Hepatocyte (in vitro differentiated cells): ENCODE measurements at regions not wholly inside any gene's neighbourhood (a gene's known extent, or its start where the extent isn't known, plus 50 kb on each side); places are given as distances from the start of the nearest gene placed in this dataset.

Experiments
- DNase-seq: peaks from one replicate; pipeline ENCODE4 v3.0.0-alpha.2; 2016; ENCODE audit warnings: low spot score
- H2AFZ ChIP-seq: fragments of 200-600 bp; sonication (generic); 2 replicates; pipeline ENCODE4 v1.6.0; 2016; ENCODE audit warnings: antibody characterized with exemption, mild to moderate bottlenecking
- H3K27ac ChIP-seq: fragments of 200-600 bp; sonication (generic); 2 replicates; pipeline ENCODE4 v1.5.1; 2016; ENCODE audit warnings: mild to moderate bottlenecking
- H3K27me3 ChIP-seq: fragments of 200-600 bp; sonication (generic); 2 replicates; pipeline ENCODE4 v1.6.1; 2016
- H3K36me3 ChIP-seq: fragments of 200-600 bp; sonication (generic); replicated peaks from 2 replicates; pipeline ENCODE4 v1.5.1; 2016; ENCODE audit warnings: low read depth; ENCODE audit not compliant: insufficient read depth
- H3K4me1 ChIP-seq: fragments of 200-600 bp; sonication (generic); 2 replicates; pipeline ENCODE4 v1.5.1; 2016; ENCODE audit warnings: mild to moderate bottlenecking, moderate library complexity; ENCODE audit not compliant: insufficient read depth
- H3K4me2 ChIP-seq: fragments of 200-600 bp; sonication (generic); 2 replicates; pipeline ENCODE4 v1.6.0; 2016
- H3K4me3 ChIP-seq: fragments of 200-600 bp; sonication (generic); 2 replicates; pipeline ENCODE4 v1.5.1; 2016; ENCODE audit warnings: mild to moderate bottlenecking
- H3K79me2 ChIP-seq: fragments of 200-600 bp; sonication (generic); 2 replicates; pipeline ENCODE4 v1.6.0; 2017; ENCODE audit warnings: mild to moderate bottlenecking
- H3K9me2 ChIP-seq: fragments of 200-600 bp; sonication (generic); replicated peaks from 2 replicates; pipeline ENCODE4 v1.6.0; 2017; ENCODE audit warnings: mild to moderate bottlenecking; ENCODE audit not compliant: insufficient read depth
- H3K9me3 ChIP-seq: fragments of 200-600 bp; sonication (generic); 2 replicates; pipeline ENCODE4 v1.5.1; 2016; ENCODE audit warnings: low read depth, mild to moderate bottlenecking
- H4K20me1 ChIP-seq: fragments of 200-600 bp; sonication (generic); 2 replicates; pipeline ENCODE4 v1.6.0; 2016; ENCODE audit warnings: mild to moderate bottlenecking; ENCODE audit not compliant: insufficient read depth, poor library complexity, severe bottlenecking
- EZH2 ChIP-seq: fragments of 200-600 bp; sonication (generic); IDR thresholded peaks from 2 replicates; pipeline ENCODE4 v1.6.1; 2016; ENCODE audit warnings: antibody characterized with exemption, mild to moderate bottlenecking, borderline replicate concordance
- EZH2phosphoT487 ChIP-seq: fragments of 200-600 bp; sonication (generic); IDR thresholded peaks from one replicate; pipeline ENCODE4 v1.6.1; 2018; ENCODE audit warnings: antibody characterized with exemption, mild to moderate bottlenecking, low read depth, moderate library complexity; ENCODE audit not compliant: unreplicated experiment, severe bottlenecking
- WGBS: methylation state at CpG from one replicate; pipeline ENCODE4 v1.1.6; 2016; ENCODE audit warnings: low lambda C conversion rate; ENCODE audit errors: missing lambda C conversion rate; 5-methylcytosine and 5-hydroxymethylcytosine counted together
- TF ChIP-seq, protein P1 (sequence below): fragments of 200-600 bp; sonication (generic); IDR thresholded peaks from 2 replicates; pipeline ENCODE4 v1.5.1; 2016; ENCODE audit warnings: antibody characterized with exemption, mild to moderate bottlenecking; ENCODE audit not compliant: poor library complexity

DNA sequence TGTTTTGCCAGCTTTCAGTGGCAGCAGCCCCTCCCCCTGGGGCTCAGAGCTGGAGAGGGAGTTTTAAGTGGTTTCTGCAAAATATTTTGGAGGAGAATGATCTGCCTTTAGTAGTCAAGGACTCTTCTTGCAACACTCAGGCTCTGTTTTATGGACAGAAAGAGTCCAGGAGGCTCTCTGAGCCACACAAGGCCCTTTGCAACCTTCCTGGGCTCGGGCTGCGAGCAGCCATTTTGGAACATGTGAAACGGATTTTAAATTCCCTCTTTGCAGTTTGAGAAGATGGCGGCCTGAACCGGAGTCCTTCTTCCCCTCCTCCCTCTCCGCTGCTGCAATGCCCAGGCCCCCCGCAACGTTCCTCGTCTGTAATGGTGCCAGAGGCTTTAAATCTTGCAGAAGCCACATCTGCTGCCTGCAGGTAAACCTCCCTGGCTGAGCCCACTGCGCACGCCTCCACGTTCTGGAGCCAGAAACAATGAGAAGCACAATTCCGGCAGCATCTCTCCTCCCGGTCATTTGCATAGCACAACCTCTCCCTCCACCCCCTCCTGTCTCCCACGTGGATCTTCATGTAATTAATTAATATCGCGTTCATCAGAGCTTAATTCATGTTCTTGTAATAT, 386.1 kb downstream of the SEC14L1 start:
- no peak overlapping the region for H2AFZ ChIP-seq
- no peaks in the 10 kb centered on the region for H3K79me2 ChIP-seq
- no peaks in the 10 kb centered on the region for H3K9me3 ChIP-seq
- WGBS = 90% methylated on average over 17 of the region's 17 CpGs
- no peak overlapping the region for H3K4me3 ChIP-seq
- H3K36me3 ChIP-seq = no peaks in the 10 kb centered on the region
- DNase-seq = no peak
- H3K4me2 ChIP-seq = no peak overlapping the region
- peaks cover 23% of the 10 kb centered on the region for H3K27me3 ChIP-seq
- H3K27ac ChIP-seq = no peak overlapping the region
- no peaks in the 10 kb centered on the region for H4K20me1 ChIP-seq
- peaks cover 7% of the 10 kb centered on the region for H3K4me1 ChIP-seq
- TF ChIP-seq, protein P1, sequence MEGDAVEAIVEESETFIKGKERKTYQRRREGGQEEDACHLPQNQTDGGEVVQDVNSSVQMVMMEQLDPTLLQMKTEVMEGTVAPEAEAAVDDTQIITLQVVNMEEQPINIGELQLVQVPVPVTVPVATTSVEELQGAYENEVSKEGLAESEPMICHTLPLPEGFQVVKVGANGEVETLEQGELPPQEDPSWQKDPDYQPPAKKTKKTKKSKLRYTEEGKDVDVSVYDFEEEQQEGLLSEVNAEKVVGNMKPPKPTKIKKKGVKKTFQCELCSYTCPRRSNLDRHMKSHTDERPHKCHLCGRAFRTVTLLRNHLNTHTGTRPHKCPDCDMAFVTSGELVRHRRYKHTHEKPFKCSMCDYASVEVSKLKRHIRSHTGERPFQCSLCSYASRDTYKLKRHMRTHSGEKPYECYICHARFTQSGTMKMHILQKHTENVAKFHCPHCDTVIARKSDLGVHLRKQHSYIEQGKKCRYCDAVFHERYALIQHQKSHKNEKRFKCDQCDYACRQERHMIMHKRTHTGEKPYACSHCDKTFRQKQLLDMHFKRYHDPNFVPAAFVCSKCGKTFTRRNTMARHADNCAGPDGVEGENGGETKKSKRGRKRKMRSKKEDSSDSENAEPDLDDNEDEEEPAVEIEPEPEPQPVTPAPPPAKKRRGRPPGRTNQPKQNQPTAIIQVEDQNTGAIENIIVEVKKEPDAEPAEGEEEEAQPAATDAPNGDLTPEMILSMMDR = no peak
- no peak for TF ChIP-seq EZH2phosphoT487
- TF ChIP-seq EZH2 = no peak
- no peaks in the 10 kb centered on the region for H3K9me2 ChIP-seq

DNA sequence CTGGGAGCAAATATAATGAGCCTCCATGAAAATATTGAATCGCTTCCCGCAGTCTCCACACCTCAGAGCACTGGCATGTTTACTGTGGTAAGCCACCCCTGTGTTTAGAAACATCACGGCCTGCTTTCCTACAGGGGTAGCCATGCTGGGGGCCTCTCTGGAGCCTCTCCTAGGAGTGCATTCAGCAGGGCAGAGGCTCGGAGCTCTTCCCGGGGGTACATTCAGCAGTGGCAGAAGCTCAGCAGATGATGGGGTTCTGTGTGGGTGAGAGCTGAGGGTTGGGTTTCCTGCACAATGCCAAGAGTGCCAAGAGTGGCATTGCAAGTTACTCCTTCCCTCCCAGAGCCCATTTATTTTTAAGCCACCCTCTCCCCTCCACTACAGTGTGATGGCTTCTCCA, 386.6 kb downstream of the SEC14L1 start:
- no peak overlapping the region for H3K27ac ChIP-seq
- H3K9me3 ChIP-seq = no peaks in the 10 kb centered on the region
- H3K4me2 ChIP-seq = no peak overlapping the region
- H3K4me1 ChIP-seq = peaks cover 7% of the 10 kb centered on the region
- H2AFZ ChIP-seq = no peak overlapping the region
- no peaks in the 10 kb centered on the region for H3K79me2 ChIP-seq
- peaks cover 23% of the 10 kb centered on the region for H3K27me3 ChIP-seq
- H3K4me3 ChIP-seq = no peak overlapping the region
- no peaks in the 10 kb centered on the region for H4K20me1 ChIP-seq
- WGBS = 81% methylated on average over 5 of the region's 5 CpGs
- H3K36me3 ChIP-seq = no peaks in the 10 kb centered on the region
- H3K9me2 ChIP-seq = no peaks in the 10 kb centered on the region
- DNase-seq = no peak
- no peak for TF ChIP-seq EZH2
- TF ChIP-seq, protein P1 = no peak
- TF ChIP-seq EZH2phosphoT487 = no peak

DNA sequence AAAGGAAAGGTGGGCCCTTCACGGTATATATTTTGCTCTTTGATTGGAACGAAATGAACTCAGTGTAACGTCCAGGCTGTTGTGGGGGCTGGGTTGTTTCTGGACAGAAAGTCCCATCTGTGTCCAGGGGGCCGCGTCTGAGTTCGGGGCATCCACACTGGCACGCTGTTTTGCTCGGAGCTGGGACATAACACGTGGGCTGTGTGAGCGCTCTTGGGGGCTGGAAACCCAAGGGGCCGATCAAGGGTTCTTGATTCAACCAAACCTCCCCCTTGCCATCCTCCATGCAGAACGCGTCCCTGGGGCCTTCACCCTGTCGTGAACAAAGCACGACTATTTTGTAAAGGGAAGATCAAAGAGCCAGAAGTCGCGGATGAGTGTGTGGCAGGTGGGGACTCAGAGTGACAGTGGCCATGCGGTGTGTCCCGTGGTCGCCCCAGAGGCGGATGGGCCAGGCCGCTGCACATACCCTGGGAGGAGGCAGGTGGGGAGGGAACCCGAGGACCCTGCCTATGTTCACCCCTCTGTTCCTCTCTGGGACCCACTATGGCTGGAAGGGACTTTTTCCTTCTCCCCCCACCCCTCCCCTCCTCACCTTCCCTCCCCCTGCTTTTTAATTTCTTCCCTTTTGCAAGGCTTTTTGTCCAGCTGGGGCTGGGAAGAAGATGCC, 387.2 kb downstream of the SEC14L1 start:
- 61% methylated on average over 22 of the region's 23 CpGs for WGBS
- peak overlapping the region; percentile 12 for H2AFZ ChIP-seq

More for the DNA sequence above, 387.2 kb downstream of the SEC14L1 start:
- Histone ChIP-seq H3K9me3 (no peaks in the 10 kb centered on the region), H3K4me3 (no peak overlapping the region), H3K9me2 (no peaks in the 10 kb centered on the region), H3K79me2 (no peaks in the 10 kb centered on the region), H3K4me1 (peaks cover 7% of the 10 kb centered on the region), H3K4me2 (peak overlapping the region; percentile 75), H3K27me3 (peaks cover 23% of the 10 kb centered on the region), H3K36me3 (no peaks in the 10 kb centered on the region), H3K27ac (no peak overlapping the region), H4K20me1 (no peaks in the 10 kb centered on the region)
- DNase-seq = no peak
- TF ChIP-seq, protein P1 = no peak
- no peak for TF ChIP-seq EZH2
- no peak for TF ChIP-seq EZH2phosphoT487
